DND-41 (cell line): ENCODE measurements at regions not wholly inside any gene's neighbourhood (a gene's known extent, or its start where the extent isn't known, plus 50 kb on each side); places are given as distances from the start of the nearest gene placed in this dataset.

ENCODE experiments used
- EZH2 ChIP-seq: IDR thresholded peaks from 3 replicates; pipeline ENCODE4 v1.6.1; 2012; ENCODE audit warnings: borderline replicate concordance, low read depth, mild to moderate bottlenecking, moderate library complexity, low read length, inconsistent platforms; ENCODE audit not compliant: severe bottlenecking
- TF ChIP-seq, protein P1 (sequence below): IDR thresholded peaks from 2 replicates; pipeline ENCODE4 v1.5.1; 2012; ENCODE audit warnings: borderline replicate concordance, low read length, moderate library complexity, mild to moderate bottlenecking; ENCODE audit not compliant: poor library complexity, severe bottlenecking; ENCODE audit errors: extremely low read depth

DNA sequence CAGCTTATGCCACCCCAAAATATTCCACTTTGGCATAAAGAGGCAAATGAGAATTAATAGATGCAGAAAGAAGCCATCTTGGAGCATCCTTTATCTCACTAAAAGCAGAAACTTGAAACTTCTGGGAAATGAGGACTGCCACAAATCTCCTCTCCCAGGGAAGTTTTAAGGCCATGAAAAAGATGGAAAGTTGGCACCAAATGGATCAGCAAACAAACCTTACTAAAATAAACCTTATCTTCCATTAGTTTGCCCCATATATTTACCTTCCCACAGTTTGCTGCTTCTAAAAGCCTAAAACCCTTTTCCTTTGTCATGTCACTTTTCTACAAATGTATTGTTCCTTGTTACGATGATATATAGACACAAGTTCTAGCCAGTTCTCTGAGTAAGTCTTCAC is 340.0 kb upstream of the USP15 start:
- TF ChIP-seq, protein P1, sequence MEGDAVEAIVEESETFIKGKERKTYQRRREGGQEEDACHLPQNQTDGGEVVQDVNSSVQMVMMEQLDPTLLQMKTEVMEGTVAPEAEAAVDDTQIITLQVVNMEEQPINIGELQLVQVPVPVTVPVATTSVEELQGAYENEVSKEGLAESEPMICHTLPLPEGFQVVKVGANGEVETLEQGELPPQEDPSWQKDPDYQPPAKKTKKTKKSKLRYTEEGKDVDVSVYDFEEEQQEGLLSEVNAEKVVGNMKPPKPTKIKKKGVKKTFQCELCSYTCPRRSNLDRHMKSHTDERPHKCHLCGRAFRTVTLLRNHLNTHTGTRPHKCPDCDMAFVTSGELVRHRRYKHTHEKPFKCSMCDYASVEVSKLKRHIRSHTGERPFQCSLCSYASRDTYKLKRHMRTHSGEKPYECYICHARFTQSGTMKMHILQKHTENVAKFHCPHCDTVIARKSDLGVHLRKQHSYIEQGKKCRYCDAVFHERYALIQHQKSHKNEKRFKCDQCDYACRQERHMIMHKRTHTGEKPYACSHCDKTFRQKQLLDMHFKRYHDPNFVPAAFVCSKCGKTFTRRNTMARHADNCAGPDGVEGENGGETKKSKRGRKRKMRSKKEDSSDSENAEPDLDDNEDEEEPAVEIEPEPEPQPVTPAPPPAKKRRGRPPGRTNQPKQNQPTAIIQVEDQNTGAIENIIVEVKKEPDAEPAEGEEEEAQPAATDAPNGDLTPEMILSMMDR = no peak
- no peak for TF ChIP-seq EZH2
